ENCODE measurements at regions not wholly inside any gene's neighbourhood (a gene's known extent, or its start where the extent isn't known, plus 50 kb on each side); places are given as distances from the start of the nearest gene placed in this dataset.

- Histone ChIP-seq H3K18ac (ENCODE audit: low read length) (no peak overlapping the region), H2BK120ac (ENCODE audit: insufficient read depth, low read length, poor library complexity) (no peak overlapping the region), H3K4me3 (ENCODE audit: low read depth, low read length) (no peak overlapping the region), H3K4ac (ENCODE audit: low read depth, low read length) (no peak overlapping the region), H3K4me2 (ENCODE audit: low read length) (no peak overlapping the region), H2BK5ac (ENCODE audit: low read depth, low read length, poor library complexity) (no peak overlapping the region), H3K14ac (ENCODE audit: low read length) (no peak overlapping the region), H3K36me3 (ENCODE audit: control insufficient read depth in 1 of 2, insufficient read depth in 2 of 2, low read length in 2 of 2) (no peaks in the 10 kb centered on the region), H3K27me3 (ENCODE audit: insufficient read depth, low read length) (no peaks in the 10 kb centered on the region), H3K9ac (ENCODE audit: low read length) (no peak overlapping the region), H4K8ac (ENCODE audit: low read depth, low read length) (no peak overlapping the region), H4K12ac (ENCODE audit: low read depth, low read length) (no peak overlapping the region), H4K91ac (ENCODE audit: low read depth, low read length) (no peak overlapping the region), H3K79me2 (ENCODE audit: control insufficient read depth, insufficient read depth, low read length, poor library complexity) (no peaks in the 10 kb centered on the region), H2BK12ac (ENCODE audit: low read length) (no peak overlapping the region), H2AFZ (ENCODE audit: insufficient read depth, low read length, poor library complexity) (no peak overlapping the region), H3K23ac (ENCODE audit: low read length) (no peak overlapping the region), H3K4me1 (ENCODE audit: control insufficient read depth in 1 of 2, insufficient read depth in 2 of 2, low read length in 2 of 2) (no peaks in the 10 kb centered on the region), H3K9me3 (ENCODE audit: insufficient read depth, low read depth, low read length) (no peaks in the 10 kb centered on the region), H2AK5ac (ENCODE audit: low read length) (no peak overlapping the region), H3K79me1 (ENCODE audit: low read length) (no peaks in the 10 kb centered on the region), H3K27ac (ENCODE audit: low read depth, low read length) (no peak overlapping the region)
- DNase-seq = no peak
- no CpG with 5 or more reads among the region's 3 CpGs for WGBS (ENCODE audit: extremely low coverage, insufficient coverage, insufficient read length)
These were observed 322.4 kb downstream of the NPR3 start for GRCh38 chr5:33033516-33033915.

GRCh38 chr5:33034777-33035176 lies 323.7 kb downstream of the NPR3 start:
- H3K27ac ChIP-seq (ENCODE audit: low read depth, low read length) = no peak overlapping the region
- no peaks in the 10 kb centered on the region for H3K9me3 ChIP-seq (ENCODE audit: insufficient read depth, low read depth, low read length)
- H2BK120ac ChIP-seq (ENCODE audit: insufficient read depth, low read length, poor library complexity) = no peak overlapping the region
- H3K79me2 ChIP-seq (ENCODE audit: control insufficient read depth, insufficient read depth, low read length, poor library complexity) = no peaks in the 10 kb centered on the region
- H4K91ac ChIP-seq (ENCODE audit: low read depth, low read length) = no peak overlapping the region
- no peak overlapping the region for H2BK12ac ChIP-seq (ENCODE audit: low read length)
- no peaks in the 10 kb centered on the region for H3K79me1 ChIP-seq (ENCODE audit: low read length)
- H2AFZ ChIP-seq (ENCODE audit: insufficient read depth, low read length, poor library complexity) = no peak overlapping the region
- no peak for DNase-seq
- no peak overlapping the region for H2BK5ac ChIP-seq (ENCODE audit: low read depth, low read length, poor library complexity)
- no peak overlapping the region for H4K12ac ChIP-seq (ENCODE audit: low read depth, low read length)
- no peak overlapping the region for H4K8ac ChIP-seq (ENCODE audit: low read depth, low read length)
- no peak overlapping the region for H3K4me2 ChIP-seq (ENCODE audit: low read length)
- H3K27me3 ChIP-seq (ENCODE audit: insufficient read depth, low read length) = no peaks in the 10 kb centered on the region
- H3K9ac ChIP-seq (ENCODE audit: low read length) = no peak overlapping the region
- H3K4me1 ChIP-seq (ENCODE audit: control insufficient read depth in 1 of 2, insufficient read depth in 2 of 2, low read length in 2 of 2) = no peaks in the 10 kb centered on the region
- H3K14ac ChIP-seq (ENCODE audit: low read length) = no peak overlapping the region
- no peak overlapping the region for H3K4ac ChIP-seq (ENCODE audit: low read depth, low read length)
- H3K23ac ChIP-seq (ENCODE audit: low read length) = no peak overlapping the region
- H3K18ac ChIP-seq (ENCODE audit: low read length) = no peak overlapping the region
- H3K4me3 ChIP-seq (ENCODE audit: low read depth, low read length) = no peak overlapping the region
- H2AK5ac ChIP-seq (ENCODE audit: low read length) = no peak overlapping the region
- H3K36me3 ChIP-seq (ENCODE audit: control insufficient read depth in 1 of 2, insufficient read depth in 2 of 2, low read length in 2 of 2) = no peaks in the 10 kb centered on the region
- no CpG with 5 or more reads among the region's 1 CpG for WGBS (ENCODE audit: extremely low coverage, insufficient coverage, insufficient read length)

DNA sequence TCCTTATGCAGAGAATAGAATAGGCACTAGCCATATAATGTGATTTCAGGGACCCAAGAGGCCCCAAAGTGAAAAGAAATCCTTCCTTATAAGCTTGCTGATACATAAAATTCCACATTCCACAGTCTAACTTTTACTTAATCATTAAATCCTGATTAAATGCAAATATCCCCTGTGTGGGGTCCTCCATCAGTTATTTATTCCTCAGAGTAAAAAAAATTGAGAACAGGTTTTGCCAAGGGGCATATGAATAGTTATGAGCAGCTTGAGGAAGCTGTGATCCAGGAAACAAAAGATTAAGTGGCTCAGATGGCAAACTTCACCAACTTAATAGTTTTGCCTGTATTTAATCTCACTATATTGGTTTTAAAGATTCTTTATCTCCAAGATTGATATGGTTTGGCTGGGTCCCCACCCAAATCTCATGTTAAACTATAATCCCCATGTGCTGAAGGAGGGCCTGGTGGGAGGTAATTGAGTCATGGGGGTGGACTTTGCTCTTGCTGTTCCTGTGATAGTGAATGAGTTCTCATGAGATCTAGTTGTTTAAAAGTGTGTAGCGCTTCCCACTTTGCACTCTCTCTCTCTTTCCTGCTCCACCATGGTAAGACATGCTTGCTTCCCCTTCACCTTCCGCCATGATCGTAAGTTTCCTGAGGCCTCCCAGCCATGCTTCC lies 324.9 kb downstream of the NPR3 start:
- H4K91ac ChIP-seq (ENCODE audit: low read depth, low read length) = no peak overlapping the region
- H3K4ac ChIP-seq (ENCODE audit: low read depth, low read length) = no peak overlapping the region
- no peak overlapping the region for H3K14ac ChIP-seq (ENCODE audit: low read length)
- no peak overlapping the region for H4K12ac ChIP-seq (ENCODE audit: low read depth, low read length)
- H2BK12ac ChIP-seq (ENCODE audit: low read length) = no peak overlapping the region
- no peaks in the 10 kb centered on the region for H3K36me3 ChIP-seq (ENCODE audit: control insufficient read depth in 1 of 2, insufficient read depth in 2 of 2, low read length in 2 of 2)
- H3K9ac ChIP-seq (ENCODE audit: low read length) = no peak overlapping the region
- no peaks in the 10 kb centered on the region for H3K4me1 ChIP-seq (ENCODE audit: control insufficient read depth in 1 of 2, insufficient read depth in 2 of 2, low read length in 2 of 2)
- no peaks in the 10 kb centered on the region for H3K79me1 ChIP-seq (ENCODE audit: low read length)
- H3K4me3 ChIP-seq (ENCODE audit: low read depth, low read length) = no peak overlapping the region
- H2AFZ ChIP-seq (ENCODE audit: insufficient read depth, low read length, poor library complexity) = no peak overlapping the region
- H2BK120ac ChIP-seq (ENCODE audit: insufficient read depth, low read length, poor library complexity) = no peak overlapping the region
- WGBS (ENCODE audit: extremely low coverage, insufficient coverage, insufficient read length) = no CpG with 5 or more reads among the region's 3 CpGs
- no peak overlapping the region for H3K4me2 ChIP-seq (ENCODE audit: low read length)
- H3K79me2 ChIP-seq (ENCODE audit: control insufficient read depth, insufficient read depth, low read length, poor library complexity) = no peaks in the 10 kb centered on the region
- H4K8ac ChIP-seq (ENCODE audit: low read depth, low read length) = no peak overlapping the region
- no peaks in the 10 kb centered on the region for H3K27me3 ChIP-seq (ENCODE audit: insufficient read depth, low read length)
- H2AK5ac ChIP-seq (ENCODE audit: low read length) = no peak overlapping the region
- H3K27ac ChIP-seq (ENCODE audit: low read depth, low read length) = no peak overlapping the region
- H3K23ac ChIP-seq (ENCODE audit: low read length) = no peak overlapping the region
- DNase-seq = no peak
- H3K9me3 ChIP-seq (ENCODE audit: insufficient read depth, low read depth, low read length) = peaks cover 9% of the 10 kb centered on the region
- H2BK5ac ChIP-seq (ENCODE audit: low read depth, low read length, poor library complexity) = no peak overlapping the region
- H3K18ac ChIP-seq (ENCODE audit: low read length) = no peak overlapping the region

DNA sequence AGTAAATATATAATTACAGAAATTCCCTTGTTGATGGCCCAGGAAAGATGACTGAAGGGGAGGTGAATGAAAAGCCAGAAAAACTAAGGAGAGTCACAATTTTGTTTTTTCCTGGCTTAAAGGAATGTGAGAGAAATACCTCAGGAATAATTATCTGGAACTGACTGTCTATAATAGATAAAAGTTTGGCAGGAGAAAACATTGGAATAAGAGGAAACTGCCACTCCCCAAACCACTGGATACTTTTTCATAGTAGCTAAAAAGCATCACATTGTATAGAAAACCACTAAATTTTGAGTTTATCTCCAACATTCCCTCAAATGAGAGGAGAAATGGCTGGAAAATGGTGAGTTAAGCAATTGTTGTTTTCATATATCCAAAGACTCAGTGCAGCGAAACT lies 326.0 kb downstream of the NPR3 start:
- H3K79me1 ChIP-seq (ENCODE audit: low read length) = no peaks in the 10 kb centered on the region
- H4K91ac ChIP-seq (ENCODE audit: low read depth, low read length) = no peak overlapping the region
- H3K4ac ChIP-seq (ENCODE audit: low read depth, low read length) = no peak overlapping the region
- no peak overlapping the region for H2BK12ac ChIP-seq (ENCODE audit: low read length)
- no peak overlapping the region for H3K18ac ChIP-seq (ENCODE audit: low read length)
- no peak for DNase-seq
- no peak overlapping the region for H4K8ac ChIP-seq (ENCODE audit: low read depth, low read length)
- no peak overlapping the region for H3K9ac ChIP-seq (ENCODE audit: low read length)
- no peak overlapping the region for H3K4me2 ChIP-seq (ENCODE audit: low read length)
- no peak overlapping the region for H4K12ac ChIP-seq (ENCODE audit: low read depth, low read length)
- peaks cover 14% of the 10 kb centered on the region for H3K9me3 ChIP-seq (ENCODE audit: insufficient read depth, low read depth, low read length)
- H3K4me3 ChIP-seq (ENCODE audit: low read depth, low read length) = no peak overlapping the region
- no peak overlapping the region for H2AFZ ChIP-seq (ENCODE audit: insufficient read depth, low read length, poor library complexity)
- no peaks in the 10 kb centered on the region for H3K79me2 ChIP-seq (ENCODE audit: control insufficient read depth, insufficient read depth, low read length, poor library complexity)
- H3K27me3 ChIP-seq (ENCODE audit: insufficient read depth, low read length) = no peaks in the 10 kb centered on the region
- H2AK5ac ChIP-seq (ENCODE audit: low read length) = no peak overlapping the region
- no peak overlapping the region for H3K14ac ChIP-seq (ENCODE audit: low read length)
- H3K27ac ChIP-seq (ENCODE audit: low read depth, low read length) = no peak overlapping the region
- H3K23ac ChIP-seq (ENCODE audit: low read length) = no peak overlapping the region
- no peak overlapping the region for H2BK120ac ChIP-seq (ENCODE audit: insufficient read depth, low read length, poor library complexity)
- H3K36me3 ChIP-seq (ENCODE audit: control insufficient read depth in 1 of 2, insufficient read depth in 2 of 2, low read length in 2 of 2) = no peaks in the 10 kb centered on the region
- no CpG with 5 or more reads among the region's 1 CpG for WGBS (ENCODE audit: extremely low coverage, insufficient coverage, insufficient read length)
- H3K4me1 ChIP-seq (ENCODE audit: control insufficient read depth in 1 of 2, insufficient read depth in 2 of 2, low read length in 2 of 2) = no peaks in the 10 kb centered on the region
- H2BK5ac ChIP-seq (ENCODE audit: low read depth, low read length, poor library complexity) = no peak overlapping the region
